EL (cell line): ENCODE measurements at regions not wholly inside any gene's neighbourhood (a gene's known extent, or its start where the extent isn't known, plus 50 kb on each side); places are given as distances from the start of the nearest gene placed in this dataset.

Experiments
- DNase-seq: peaks from one replicate; pipeline ENCODE4 v3.0.0-alpha.2; 2016

- DNase-seq, result no peak
Observed at GRCh38 chr14:104292084-104292970, 153.9 kb downstream of the KIF26A start.

- DNase-seq, result no peak
Observed at GRCh38 chr14:104293231-104293841, 154.9 kb downstream of the KIF26A start.

DNA sequence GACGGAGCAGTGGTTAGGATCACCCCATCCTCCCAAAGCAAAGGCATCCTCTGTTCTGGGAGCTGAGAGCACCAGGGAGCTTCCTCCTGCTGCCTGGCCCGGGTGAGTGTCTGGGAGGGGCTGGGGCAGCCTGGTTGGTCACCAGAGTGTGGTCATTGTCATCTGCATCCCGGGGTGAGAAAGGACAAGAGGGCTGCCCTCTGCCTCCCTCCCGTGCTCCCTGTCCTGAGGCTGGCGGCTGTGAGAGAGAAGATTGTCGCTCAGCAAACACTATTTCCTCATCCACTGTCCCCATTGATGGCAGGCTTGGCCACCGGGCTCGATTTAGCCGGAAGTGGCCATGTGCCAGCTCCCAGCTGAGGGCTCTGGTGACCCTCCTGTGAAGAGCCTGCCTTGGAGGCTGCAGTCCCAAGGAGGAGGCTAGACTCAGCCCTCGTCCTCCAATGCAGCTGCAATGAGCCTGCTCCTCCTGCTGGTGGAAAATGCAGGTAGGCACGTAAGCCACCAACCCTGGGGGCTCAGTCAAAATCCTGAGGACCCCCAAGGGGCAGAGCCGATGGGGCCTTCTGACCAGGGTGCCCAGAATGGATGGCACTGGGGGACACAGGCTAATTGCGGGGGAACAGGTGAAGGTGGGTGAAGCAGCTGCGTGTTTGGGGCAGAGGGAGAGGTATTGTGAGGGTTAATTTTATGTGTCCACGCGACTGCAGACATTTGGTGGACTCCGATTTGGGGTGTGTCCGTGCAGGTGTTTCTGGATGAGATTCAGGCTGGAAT, 155.7 kb downstream of the KIF26A start:
- DNase-seq, result no peak

DNA sequence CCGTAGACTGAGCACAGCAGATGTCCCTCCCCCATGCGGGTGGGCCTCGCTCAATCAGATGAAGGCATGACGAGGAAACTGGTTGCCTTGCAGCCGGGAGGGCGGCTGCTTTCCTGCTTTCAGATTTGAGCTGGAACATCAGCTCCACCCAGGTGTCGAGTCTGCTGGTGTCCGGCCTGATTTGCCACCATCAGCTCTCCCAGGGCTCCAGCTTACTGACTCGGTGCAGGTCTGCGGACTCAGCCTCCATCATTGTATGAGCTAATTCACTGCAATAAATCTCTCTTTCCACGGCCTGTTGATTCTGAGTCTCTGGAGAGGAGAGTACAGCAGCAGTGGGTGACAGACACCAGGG, 156.2 kb downstream of the KIF26A start:
- no peak for DNase-seq

DNA sequence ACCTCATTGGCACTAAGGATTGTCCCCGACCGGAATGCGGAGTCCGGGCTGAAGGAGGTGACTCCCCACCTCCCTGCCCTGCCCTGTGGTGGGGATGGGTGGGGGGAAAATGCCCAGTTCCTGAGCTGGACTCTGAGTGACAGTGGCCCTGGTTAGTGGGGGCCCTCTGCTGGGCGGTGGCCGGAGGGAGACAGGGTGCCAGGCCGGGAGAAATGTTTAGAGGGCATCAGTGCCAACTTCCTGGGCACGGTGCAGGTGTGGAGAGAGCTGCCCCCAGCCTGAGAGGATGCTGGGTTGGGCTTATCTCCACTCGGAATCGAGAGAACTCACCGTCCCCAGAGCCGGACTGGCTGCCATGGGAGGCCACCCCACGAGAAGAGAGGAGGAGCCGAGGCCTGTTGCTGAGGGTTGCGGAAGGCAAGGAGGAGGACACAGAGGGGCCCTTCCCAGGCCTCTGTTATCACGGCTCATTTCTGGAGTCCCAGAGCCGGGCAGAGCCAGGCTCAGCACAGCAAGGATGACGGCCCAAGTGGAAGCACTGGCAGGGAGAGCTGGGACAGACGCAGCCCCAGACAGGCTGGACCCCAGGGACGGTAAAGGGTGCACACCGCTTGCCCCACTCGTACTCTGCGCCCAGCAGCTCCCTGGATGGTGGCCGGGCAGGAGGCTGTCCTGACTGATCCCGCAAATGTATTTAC, 156.7 kb downstream of the KIF26A start:
- no peak for DNase-seq

GRCh38 chr14:104295681-104296387, 157.4 kb downstream of the KIF26A start:
- DNase-seq, result no peak

DNA sequence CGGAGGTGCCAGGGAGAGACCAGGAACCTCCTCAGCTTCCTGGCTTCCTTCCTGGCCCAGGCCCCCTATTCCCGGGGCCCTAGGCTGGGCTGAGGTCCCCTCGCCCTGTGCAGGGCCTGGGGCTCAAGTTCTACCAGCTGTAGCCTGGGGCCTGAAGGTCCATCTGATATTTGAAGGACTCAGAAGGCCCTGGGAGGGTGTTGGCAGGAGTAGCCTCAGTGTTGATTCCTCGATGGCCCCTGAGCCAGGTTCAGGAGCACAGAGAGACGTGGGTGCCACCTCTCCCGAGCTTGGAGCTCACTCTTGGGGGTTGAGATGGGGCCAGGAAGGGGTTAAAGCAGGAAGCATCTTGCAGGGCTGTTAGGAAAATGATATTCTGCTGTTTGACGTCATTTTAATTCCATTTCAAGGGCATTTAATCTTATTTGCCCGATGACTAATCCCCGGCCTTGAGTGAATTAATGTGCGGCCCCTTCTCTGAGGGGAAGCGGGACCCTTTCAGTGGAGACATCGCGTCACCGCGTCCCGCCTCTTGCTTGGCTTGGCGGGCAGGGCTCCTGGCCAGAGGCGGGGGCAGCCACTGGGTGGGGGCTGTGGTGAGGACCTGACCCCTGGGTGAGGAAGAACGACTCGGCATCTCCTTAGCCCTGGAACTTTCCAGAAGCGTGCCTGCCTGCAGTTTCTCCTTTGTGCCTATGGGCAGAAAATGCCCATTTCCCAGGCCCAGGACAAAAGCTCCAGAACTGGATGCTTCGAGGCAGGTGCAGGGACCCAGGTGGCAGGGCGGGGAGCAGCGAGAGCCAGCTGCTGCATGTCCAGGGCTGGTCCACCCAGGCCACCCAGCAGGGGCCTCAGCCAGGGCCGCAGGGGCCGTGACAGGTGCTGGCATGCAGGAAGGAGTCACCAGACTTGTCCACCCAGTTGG, 158.3 kb downstream of the KIF26A start:
- DNase-seq, result no peak

DNA sequence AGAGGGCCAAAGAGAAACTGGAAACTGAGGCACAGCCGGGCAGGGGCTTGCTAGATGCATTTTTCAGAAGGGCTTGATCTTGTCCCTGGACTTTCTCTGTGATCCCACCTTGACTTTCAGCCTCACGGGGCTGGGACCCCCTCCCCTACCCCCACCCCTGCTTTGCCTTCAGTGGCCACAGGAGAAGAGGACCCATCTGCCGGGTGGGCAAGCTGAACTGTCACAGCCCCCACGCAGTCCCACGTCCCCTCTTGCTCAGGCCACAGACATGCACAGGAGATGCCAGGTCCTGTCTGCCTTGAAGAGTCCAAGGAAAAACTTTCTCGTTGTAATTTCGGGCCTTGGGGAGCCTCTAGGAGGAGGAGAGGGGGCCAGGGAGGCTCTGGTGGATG, 158.9 kb downstream of the KIF26A start:
- no peak for DNase-seq

GRCh38 chr14:104297721-104298401, 159.5 kb downstream of the KIF26A start:
- no peak for DNase-seq

- DNase-seq, result no peak
Observed at GRCh38 chr14:104298458-104298857, 160.1 kb downstream of the KIF26A start.

GRCh38 chr14:104299993-104300761, 161.8 kb downstream of the KIF26A start:
- no peak for DNase-seq

- no peak for DNase-seq
Observed at GRCh38 chr14:104301731-104302460, 163.5 kb downstream of the KIF26A start.

- DNase-seq, result no peak
Observed at GRCh38 chr14:104302794-104303405, 164.5 kb downstream of the KIF26A start.

DNA sequence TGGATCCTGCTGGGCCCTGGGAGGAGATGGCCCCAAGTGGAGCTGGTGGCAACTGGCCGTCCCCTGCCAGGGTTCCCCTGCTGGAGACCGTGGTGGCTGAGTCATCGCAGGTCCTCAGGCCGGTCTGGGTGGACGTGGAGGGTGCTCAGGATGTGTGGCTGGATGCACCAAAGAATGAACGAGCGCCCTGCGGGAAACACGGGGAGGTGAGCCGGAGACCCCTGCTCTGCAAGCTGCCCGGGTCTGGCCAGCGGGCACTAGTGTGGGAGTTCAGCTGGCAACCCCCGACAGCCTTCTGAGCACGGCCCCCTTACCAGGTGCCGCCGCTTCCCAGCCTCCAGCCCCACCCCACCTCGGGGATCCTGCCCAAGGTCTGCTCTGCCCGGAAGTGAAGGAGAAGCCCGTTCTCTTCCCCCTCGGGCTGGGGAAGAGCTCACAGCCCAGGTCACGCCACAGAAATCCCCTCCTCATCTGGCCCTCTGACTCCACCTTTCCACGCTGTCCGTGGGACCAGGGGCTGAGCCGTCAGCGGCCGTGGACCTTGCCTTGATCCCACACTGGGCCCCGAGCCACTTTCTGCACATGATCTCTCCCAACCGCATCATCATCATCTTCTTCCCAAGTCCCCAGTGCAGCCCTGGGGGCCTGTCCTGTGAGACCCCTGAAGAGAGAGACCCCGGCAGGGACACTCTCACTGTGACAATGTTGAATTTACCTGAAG, 165.5 kb downstream of the KIF26A start:
- DNase-seq, result no peak

- DNase-seq, result no peak
Observed at GRCh38 chr14:104304451-104305351, 166.3 kb downstream of the KIF26A start.

DNA sequence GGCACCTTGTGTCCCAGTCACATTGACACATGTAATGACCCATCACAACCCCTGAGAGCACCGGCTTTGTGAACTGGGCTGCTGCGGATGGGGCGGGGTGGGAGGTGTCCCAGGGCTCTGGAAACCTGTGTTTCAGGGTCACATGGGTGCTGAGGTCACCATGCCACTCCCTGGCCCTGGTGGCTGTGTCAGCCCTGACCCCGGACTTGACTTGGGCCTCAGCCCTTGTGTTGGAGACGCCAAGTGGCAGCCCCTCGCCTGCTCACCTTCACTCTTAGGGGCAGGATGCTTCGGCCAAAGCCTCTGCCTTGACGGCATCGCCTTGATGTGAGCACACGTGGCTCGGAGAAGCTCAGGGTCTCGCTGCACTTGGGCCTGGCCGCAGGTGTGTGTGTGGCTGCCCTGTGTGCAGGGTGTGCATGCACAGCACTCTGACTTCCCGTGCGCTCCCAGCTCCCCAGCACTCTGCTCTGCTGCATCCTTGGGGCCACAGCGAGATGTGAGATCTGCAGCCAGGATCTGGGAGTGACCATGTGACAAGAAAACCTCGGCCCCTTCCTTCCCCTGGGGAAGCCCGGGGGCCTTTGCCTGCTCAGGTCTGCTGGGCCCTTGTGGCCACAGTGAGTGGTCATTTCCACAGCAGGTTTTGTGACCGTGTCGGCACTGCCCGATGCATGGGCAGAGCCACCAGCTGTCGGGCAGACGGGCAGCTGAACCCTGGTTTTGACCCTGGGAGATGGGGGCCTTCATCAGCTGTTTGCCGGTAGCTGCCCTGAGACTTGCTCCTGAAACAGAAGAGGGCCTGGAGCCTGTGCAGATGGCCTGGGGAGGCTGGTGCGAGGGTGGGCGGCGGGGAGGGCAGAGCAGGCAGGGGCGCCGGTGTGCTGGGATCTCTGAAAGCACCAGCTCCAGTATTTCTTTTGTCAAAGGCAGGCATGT, 167.4 kb downstream of the KIF26A start:
- no peak for DNase-seq
